ENCODE measurements at regions not wholly inside any gene's neighbourhood (a gene's known extent, or its start where the extent isn't known, plus 50 kb on each side); places are given as distances from the start of the nearest gene placed in this dataset.

DNA sequence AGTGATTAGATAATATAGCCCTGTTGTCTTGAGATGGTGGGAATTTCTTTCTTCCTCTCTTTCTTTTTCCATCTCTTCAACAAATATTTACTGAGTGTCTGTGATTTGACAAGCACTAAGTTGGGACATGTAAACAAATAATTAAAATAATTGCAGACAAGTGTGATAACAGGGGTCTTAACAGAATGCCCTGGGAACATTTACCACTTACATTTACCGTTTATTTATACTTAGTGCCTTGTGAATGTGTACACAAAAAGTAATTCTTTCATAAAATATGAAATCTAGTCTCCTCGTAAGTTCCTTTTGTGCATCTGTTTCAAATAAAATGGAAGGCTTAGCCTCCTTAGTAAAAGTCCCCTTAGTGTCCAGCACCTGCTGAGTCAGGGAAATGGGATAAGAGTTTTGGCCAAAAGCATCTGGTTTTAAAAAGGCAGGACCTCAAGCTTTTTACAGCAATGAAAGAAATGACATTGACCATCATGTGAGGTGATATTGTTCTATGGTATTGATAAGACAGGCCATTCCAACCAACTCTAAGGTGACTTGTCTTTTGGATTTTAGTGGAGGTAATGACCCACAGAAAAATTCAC lies 188.2 kb downstream of the HS3ST3B1 start:
- ChIA-PET CTCF (no interaction called here), RAD21 (ENCODE audit: low non-redundant PET in 1 of 2, low total read pairs in 2 of 2, uncharacterized antibody in 2 of 2, unreplicated experiment in 2 of 2) (no interaction called here), POLR2A (no interaction called here)
- ATAC-seq, result no peak
- Histone ChIP-seq H3K79me2 (ENCODE audit: insufficient read depth, low read length) (no peaks in the 10 kb centered on the region), H3K27me3 (ENCODE audit: insufficient read depth, low read length) (no peaks in the 10 kb centered on the region), H3K27ac (ENCODE audit: low read depth, low read length) (no peak overlapping the region), H3K9me3 (ENCODE audit: control insufficient read depth in 1 of 2, insufficient read depth in 1 of 2, low read depth in 1 of 2, low read length in 2 of 2) (no peaks in the 10 kb centered on the region), H3K9me2 (ENCODE audit: insufficient read depth) (no peaks in the 10 kb centered on the region), H3K9ac (ENCODE audit: low read length) (no peak overlapping the region), H4K20me1 (ENCODE audit: insufficient read depth) (no peaks in the 10 kb centered on the region), H3K4me3 (replicated peaks in 1 of 2; ENCODE audit: low read depth in 1 of 2, low read length in 2 of 2) (no peak overlapping the region), H3K36me3 (ENCODE audit: control insufficient read depth in 1 of 2, insufficient read depth in 2 of 2, low read length in 2 of 2) (no peaks in the 10 kb centered on the region), H3K4me2 (ENCODE audit: low read length) (no peak overlapping the region), H2AFZ (ENCODE audit: low read depth, low read length, poor library complexity, severe bottlenecking) (no peak overlapping the region), H3K4me1 (ENCODE audit: control insufficient read depth in 1 of 2, insufficient read depth in 2 of 2, low read length in 2 of 2) (no peaks in the 10 kb centered on the region)
- no TSS peak for BruUV-seq (replicated peaks)
- intact Hi-C loops (cut with micrococcal nuclease), result no loop called here
- TF ChIP-seq ZFX (IDR thresholded peaks at IDR 0.05) (no peak), CEBPB (IDR thresholded peaks at IDR 0.05; ENCODE audit: low read depth) (no peak), YY1 (IDR thresholded peaks at IDR 0.05; ENCODE audit: extremely low read depth, insufficient replicate concordance, low read depth, low read length) (no peak), POLR2A (IDR thresholded peaks at IDR 0.05; ENCODE audit: borderline replicate concordance, extremely low read depth, insufficient read depth, insufficient read length) (no peak), EGR1 (IDR thresholded peaks at IDR 0.05; ENCODE audit: low read depth) (no peak), ELF1 (IDR thresholded peaks at IDR 0.05; ENCODE audit: borderline replicate concordance, low read depth) (no peak), POLR2AphosphoS5 (IDR thresholded peaks at IDR 0.05; ENCODE audit: low read depth, low read length) (no peak), SRF (IDR thresholded peaks at IDR 0.05; ENCODE audit: low read depth) (no peak), EZH2phosphoT487 (IDR thresholded peaks at IDR 0.05; ENCODE audit: borderline replicate concordance) (no peak), EZH2 (IDR thresholded peaks at IDR 0.05) (no peak), CBX3 (IDR thresholded peaks at IDR 0.05; ENCODE audit: low read depth) (no peak), RAD21 (IDR thresholded peaks at IDR 0.05; ENCODE audit: low read depth) (no peak), TCF7L2 (IDR thresholded peaks at IDR 0.05; ENCODE audit: borderline replicate concordance, extremely low read depth, insufficient read depth, insufficient read length) (no peak), SP1 (IDR thresholded peaks at IDR 0.05; ENCODE audit: low read depth) (no peak), SIN3A (IDR thresholded peaks at IDR 0.05; ENCODE audit: low read depth) (no peak)
- TF ChIP-seq, protein P1, sequence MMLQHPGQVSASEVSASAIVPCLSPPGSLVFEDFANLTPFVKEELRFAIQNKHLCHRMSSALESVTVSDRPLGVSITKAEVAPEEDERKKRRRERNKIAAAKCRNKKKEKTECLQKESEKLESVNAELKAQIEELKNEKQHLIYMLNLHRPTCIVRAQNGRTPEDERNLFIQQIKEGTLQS (IDR thresholded peaks at IDR 0.05), result no peak
- TF ChIP-seq, protein P2, sequence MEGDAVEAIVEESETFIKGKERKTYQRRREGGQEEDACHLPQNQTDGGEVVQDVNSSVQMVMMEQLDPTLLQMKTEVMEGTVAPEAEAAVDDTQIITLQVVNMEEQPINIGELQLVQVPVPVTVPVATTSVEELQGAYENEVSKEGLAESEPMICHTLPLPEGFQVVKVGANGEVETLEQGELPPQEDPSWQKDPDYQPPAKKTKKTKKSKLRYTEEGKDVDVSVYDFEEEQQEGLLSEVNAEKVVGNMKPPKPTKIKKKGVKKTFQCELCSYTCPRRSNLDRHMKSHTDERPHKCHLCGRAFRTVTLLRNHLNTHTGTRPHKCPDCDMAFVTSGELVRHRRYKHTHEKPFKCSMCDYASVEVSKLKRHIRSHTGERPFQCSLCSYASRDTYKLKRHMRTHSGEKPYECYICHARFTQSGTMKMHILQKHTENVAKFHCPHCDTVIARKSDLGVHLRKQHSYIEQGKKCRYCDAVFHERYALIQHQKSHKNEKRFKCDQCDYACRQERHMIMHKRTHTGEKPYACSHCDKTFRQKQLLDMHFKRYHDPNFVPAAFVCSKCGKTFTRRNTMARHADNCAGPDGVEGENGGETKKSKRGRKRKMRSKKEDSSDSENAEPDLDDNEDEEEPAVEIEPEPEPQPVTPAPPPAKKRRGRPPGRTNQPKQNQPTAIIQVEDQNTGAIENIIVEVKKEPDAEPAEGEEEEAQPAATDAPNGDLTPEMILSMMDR (IDR thresholded peaks at IDR 0.05 in 2 of 3, conservative IDR thresholded peaks at IDR 0.05 in 1 of 3; ENCODE audit: borderline replicate concordance in 1 of 3, insufficient read depth in 1 of 3, low read depth in 2 of 3, low read length in 2 of 3), result no peak
- TF ChIP-seq, protein P3, sequence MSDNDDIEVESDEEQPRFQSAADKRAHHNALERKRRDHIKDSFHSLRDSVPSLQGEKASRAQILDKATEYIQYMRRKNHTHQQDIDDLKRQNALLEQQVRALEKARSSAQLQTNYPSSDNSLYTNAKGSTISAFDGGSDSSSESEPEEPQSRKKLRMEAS (IDR thresholded peaks at IDR 0.05), result no peak
- TF ChIP-seq, protein P4, sequence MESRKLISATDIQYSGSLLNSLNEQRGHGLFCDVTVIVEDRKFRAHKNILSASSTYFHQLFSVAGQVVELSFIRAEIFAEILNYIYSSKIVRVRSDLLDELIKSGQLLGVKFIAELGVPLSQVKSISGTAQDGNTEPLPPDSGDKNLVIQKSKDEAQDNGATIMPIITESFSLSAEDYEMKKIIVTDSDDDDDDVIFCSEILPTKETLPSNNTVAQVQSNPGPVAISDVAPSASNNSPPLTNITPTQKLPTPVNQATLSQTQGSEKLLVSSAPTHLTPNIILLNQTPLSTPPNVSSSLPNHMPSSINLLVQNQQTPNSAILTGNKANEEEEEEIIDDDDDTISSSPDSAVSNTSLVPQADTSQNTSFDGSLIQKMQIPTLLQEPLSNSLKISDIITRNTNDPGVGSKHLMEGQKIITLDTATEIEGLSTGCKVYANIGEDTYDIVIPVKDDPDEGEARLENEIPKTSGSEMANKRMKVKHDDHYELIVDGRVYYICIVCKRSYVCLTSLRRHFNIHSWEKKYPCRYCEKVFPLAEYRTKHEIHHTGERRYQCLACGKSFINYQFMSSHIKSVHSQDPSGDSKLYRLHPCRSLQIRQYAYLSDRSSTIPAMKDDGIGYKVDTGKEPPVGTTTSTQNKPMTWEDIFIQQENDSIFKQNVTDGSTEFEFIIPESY (IDR thresholded peaks at IDR 0.05; ENCODE audit: extremely low read depth, insufficient replicate concordance, low read length), result no peak
- DNase-seq (ENCODE audit: low read depth, low spot score), result no peak
